ENCODE measurements at regions not wholly inside any gene's neighbourhood (a gene's known extent, or its start where the extent isn't known, plus 50 kb on each side); places are given as distances from the start of the nearest gene placed in this dataset.
"Not testable (repeated sequence)": the region's sequence is repeated elsewhere in the genome, so short reads cannot be mapped to it uniquely, and the experiment has no call there.

DNA sequence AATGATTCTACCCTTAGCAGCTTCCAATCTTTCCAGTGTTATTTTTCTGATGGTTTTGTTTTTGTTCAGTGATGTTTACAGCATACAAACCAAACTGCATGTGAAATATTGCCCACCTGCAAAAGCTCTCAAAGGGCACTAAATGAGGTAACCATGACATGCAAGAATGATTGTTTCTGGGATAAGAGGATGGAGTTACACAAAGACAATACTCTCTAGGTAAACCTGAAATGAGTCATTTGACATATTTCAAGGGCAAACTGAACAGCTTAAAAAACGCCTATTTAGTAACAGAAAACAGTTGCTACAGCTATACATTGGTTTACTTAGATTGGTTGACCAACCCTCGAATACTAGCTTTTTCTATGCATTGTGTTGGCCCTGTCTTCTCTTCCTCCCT, 481.7 kb downstream of the ZPLD1 start:
- DNase-seq: no peak

GRCh38 chr3:102926618-102927017, 491.8 kb downstream of the ZPLD1 start:
- no peak for DNase-seq

DNA sequence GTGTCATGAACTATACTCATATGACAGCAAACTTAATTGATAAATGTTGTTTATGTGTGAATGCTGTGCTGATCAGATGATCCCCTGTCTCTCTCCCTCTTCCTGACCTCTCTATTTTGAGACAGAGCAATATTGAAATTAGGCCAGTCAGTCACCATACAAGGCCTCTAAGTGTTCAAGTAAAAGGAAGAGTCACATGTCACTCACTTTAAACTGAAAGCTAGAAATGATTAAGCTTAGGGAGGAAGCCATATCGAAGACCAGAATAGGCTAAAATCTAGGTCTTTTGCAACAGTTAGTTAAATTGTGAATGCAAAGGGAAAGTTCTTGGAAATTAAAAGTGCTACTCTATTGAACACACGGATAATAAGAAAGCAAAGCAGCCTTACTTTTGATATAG, 498.6 kb downstream of the ZPLD1 start:
- DNase-seq: no peak

- no peak for DNase-seq
Observed at GRCh38 chr3:102936511-102937045, 501.8 kb downstream of the ZPLD1 start.

DNA sequence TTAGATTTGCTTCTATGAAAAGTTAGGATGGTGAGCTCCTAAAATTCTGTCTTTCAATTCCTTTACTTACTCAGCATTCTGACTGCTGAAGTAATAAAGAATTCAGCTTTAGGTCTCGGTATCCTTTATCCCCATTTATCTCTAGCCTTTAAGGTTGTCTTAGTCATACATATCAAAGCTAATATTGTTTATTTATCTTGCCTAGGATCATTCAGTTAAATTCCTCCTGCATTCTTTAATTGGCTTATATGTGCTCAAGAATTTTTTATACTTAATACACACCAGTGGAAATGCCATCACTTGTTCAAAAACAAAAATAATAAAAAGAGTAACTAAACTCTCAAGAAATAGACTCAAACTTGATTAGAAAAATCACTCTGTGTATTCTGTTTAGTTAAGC, 507.0 kb downstream of the ZPLD1 start:
- no peak for DNase-seq

DNA sequence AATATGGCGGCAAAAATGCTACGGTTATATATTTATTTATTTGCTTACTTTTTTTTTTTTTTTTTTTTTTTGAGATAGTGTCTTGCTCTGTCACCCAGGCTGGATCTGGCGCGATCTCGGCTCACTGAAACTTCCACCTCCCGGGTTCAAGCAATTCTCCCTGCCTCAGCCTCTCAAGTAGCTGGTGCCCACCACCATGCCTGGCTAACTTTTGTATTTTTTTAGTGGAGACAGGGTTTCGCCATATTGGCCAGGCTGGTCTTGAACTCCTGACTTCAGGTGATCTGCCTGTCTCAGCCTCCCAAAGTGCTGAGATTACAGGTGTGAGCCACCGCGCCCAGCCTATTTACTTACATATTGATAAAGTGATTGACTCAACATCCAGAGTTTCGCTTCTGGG, 511.6 kb downstream of the ZPLD1 start:
- DNase-seq: not testable (repeated sequence)

DNA sequence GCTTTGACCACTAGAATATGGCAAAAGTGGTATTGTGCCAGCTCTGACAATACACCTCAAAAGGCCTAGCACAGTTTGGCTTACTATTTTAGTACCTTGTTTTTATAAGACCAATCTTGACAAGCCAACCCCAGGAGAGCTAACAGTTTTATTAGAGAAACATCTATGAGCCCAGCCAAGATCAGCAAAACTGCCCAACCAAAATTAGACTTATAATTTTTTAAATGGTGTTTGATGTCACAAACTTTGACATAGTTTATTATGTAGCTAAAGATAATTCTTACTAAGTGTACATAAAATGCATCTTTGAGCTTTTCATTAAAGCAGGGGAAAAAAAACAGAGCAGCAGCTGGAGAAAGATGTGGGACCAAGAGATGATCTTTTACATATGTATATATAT, 537.5 kb downstream of the ZPLD1 start:
- no peak for DNase-seq

DNA sequence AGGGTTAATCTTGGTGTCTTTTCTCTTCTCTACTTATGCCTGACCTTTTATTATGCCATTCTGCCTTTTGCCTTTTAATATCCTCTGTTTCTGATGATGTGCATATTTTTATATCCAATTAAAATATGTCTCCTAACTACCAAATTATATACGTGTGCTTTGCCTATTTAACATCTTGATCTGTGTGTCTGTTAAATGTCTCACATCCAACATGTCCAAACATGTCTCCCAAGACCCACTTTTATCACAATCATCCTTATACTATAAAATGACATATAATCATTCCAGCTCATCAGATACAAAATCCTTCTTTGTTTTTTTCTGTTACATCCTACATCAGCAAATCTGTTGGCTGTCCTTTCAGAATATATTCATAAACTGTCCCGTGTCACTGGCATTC, 539.5 kb downstream of the ZPLD1 start:
- DNase-seq: no peak

DNA sequence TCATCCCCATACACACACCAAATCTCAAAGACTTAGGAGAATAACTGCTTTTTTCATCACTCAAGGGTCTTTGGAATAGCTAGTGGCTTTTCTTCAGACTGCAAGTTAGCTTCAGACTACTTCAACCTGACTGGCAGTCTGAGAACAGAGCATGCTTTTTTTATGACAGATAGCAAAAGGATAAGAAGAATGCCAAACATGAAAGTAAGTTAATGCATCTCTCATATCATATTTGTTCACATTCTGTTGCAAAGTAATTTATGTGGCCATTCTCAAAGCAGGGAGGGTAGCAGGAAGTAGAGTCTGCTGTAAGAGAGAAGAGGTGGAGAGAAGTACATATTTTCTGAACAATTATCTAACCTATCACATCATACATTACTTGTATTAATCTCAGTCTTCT, 544.4 kb downstream of the ZPLD1 start:
- no peak for DNase-seq

DNA sequence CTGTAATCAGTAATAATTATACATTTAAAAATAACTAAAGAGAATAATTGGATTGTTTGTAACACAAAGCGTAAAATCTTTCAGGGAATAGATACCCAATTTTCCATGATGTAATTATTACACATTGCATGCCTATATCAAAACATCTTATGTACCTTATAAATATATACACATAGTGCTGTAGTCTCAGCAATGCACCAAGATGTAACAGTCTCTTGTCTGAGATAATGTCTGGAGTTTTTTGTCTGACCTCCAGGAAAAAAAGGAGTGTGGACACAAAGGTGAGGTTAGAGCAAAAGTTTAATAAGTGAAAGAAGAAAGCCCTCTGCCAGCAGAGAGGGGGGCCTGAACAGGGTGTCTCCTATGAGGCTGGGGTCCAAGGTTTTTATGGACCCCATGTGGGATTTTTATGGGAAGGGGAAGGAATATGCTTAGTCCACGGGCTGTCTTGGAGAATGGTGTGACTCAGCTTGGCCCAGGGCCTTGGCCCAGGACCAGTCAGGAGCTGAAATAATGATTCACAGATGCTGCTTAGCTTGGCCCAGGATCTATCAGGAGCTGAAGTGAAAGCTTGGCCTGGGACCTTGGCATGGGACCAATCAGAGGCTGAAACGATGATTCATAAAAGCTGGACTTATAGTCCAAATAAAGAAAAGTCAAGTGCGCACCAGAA, 545.0 kb downstream of the ZPLD1 start:
- DNase-seq: peak; percentile 91

DNA sequence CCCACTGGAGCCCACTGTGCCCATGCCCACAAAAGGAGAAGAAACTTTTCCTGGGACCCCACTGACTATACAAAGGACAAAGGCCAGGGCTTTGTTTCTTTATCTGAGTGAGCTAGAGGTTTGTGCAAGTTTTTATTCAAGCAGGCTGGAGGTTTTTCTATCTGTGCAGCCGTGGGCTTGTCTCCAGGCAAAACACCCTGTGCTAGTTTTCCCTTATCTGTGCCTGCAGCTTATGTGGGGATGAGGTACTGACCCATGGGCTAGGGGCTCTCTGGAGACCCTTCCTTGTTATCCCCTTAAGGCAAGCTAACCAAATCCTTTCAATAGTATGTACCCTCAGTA, 545.5 kb downstream of the ZPLD1 start:
- DNase-seq: peak; percentile 45

DNA sequence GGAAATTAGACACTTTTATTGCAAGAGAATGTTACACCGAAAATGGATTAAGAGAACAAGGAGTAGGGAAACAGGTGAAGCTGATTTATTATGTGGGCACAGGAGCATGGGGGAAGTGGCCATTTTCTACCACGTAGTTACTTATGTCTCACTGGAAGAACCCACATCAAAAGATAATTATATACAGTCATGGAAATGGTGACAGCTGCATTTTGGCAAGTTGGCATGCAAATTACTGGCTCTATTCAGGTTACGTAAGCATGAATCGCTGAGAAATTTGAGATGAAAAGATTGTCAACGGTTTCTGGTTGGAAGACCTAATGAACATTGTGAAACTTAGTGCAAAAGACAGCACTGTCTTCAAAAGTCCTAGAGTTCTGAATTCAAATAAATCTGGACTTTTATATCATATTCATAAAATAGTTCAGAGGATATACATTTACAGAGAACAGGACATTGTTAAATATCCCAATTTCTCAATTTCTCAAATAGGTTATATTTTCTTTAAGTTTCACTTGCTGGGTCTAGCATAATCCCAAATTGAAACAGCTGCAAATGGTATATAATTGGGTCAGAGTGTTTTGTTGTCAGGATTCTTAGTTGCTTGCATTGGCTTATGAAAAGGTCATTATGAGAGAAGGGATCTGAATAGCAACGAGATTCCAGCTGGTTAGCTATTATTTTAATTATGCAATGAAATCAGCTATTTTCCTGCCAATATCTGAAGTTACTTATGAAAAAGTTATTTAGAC, 567.8 kb downstream of the ZPLD1 start:
- peak; percentile 51 for DNase-seq

DNA sequence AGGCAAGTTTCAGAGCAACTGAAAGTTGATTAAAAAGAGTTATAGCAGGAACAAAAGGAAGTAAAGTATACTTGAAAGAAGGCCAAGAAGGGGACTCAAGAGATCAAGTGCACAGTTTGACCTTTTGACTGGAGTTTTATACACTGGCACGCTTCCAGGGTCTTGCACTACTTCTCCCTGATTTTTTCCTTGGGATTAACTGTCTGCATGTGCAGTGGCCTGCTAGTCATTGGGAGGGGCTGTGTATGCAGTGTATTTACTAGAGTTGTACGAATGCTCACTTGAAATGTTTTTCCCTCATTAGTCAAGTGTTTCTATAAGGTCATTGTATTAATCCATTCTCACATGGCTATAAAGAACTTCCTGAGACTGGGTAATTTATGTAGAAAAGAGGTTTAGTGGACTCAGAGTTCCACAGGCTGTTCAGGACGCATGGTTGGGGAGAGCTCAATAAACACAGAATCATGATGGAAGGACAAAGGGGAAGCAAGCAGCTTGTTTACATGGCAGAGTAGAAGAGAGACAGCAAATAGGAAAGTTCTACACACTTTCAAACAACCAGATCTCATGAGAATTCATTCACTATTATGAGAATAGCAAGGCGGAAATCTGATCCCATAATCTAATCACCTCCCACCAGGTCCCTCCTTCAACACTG, 571.8 kb downstream of the ZPLD1 start:
- DNase-seq: no peak

DNA sequence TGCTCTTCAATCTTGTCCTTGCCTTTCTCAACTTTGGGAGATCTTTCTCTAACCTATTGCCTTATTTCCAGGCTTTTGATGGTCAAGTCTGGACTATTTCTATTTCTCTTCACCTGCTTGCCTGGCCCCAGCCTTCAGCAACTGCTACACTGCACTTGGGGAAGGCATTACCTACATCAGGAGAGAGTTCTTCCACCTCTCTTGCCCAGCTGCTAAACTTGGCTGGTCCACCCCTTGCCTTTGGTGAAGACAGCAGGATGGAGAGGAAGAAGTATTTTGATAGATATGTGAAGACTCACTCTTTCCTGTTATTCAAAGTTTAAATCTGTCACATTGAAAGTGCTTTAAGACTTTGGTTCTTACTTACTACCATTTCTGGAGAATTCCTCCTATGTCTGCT, 574.8 kb downstream of the ZPLD1 start:
- DNase-seq: no peak

GRCh38 chr3:103025880-103026279, 591.1 kb downstream of the ZPLD1 start:
- DNase-seq: no peak

DNA sequence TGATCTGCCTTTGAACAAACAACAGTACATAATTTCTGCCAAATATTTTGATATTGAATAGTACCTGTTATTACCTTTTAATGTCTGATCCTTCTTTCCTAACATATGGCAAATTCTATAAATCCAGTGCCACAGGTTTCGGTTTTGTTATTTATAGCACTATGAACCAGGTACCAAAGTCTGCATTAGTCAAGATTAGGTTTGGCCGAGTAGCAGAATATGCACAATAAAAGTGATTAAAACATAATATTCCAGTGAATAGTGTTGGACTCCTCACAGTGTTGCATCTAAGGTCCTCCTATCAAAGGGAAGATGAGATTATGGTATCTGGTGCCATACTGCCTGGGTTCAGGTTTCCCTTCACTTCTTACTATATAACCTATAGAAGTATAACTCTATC, 599.0 kb downstream of the ZPLD1 start:
- DNase-seq: no peak

- no peak for DNase-seq
Observed at GRCh38 chr3:103047640-103048039, 612.8 kb downstream of the ZPLD1 start.

DNA sequence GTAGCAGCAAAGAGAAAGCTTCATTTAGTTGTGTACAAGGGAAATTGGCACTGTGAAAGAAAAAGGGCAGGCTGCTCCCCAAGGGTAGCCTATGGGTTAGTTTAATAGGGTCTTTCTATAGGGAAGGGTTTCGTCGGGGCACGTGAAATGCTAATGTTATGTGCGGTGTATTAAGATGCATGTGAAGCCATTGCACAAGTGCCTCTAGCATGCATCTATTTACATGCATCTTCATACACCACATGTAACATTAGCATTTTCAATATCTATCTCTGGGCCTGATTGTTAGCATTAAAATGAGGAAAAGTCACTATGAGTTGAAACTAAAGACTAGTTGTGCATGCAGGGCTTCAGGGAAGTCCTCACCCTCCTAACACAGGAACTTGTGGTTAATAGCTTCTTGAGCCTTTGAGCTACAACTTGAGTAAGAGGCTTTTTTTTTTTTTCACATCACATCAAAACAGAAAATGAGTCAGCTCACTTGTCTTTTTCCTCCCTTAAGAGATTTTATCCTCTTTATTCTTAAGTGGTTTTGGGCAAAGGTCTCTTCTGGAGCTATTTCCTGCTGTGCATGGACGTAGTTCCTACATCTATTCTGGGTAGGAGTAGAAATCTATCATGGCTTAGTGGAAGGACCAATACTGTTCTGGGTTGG, 613.4 kb downstream of the ZPLD1 start:
- no peak for DNase-seq

DNA sequence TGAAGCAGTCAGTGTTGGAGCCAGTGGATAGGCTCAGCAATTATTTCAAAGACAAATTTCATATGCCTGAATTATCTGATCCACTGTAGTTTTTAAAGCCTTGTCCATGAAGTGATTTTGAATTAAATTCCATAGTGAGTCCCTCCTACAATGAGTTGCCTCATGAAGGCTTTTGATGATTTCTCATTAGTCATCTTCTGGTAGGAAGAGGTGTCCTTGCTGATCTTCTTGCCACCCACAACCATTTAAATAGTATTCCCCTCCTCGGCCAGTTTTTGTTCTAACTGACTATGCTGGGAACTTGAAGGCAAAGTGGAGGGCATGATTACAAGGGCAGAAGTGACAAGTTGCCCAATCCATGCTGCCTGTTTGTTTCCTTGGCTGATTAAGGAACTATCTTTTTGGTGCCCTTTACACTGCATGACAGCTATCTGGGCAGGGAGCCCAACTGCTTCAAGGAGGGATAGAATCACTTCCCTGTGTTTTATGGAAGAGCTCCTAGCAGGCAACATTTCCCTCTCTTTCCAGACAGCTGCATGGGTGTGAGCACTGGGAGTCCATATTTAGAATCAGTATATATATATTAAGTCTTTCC, 617.5 kb downstream of the ZPLD1 start:
- DNase-seq: peak; percentile 16

DNA sequence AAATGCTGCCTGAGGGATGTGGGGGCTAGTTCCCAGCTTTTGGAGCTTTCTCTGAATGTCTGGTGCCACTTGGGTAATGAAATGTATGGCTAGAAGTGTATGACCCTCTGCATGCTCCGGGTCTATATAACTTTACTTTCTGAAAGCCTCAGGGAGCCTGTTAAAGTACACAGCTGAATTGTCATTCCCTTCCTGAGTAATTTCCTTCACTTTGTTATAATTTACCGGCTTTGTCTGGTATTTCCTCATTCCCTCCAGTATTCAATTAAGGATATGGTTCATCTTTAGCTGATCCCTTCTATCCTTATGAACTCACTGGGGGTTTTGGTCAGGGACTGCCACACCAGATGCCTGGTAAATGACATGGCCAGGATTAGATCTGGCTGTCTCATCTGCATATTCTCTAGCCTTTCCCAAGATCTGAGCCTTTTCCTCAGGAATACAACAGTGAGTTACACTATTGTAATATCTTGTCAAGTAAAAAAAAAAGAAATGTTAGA, 620.3 kb downstream of the ZPLD1 start:
- no peak for DNase-seq

- DNase-seq: no peak
Observed at GRCh38 chr3:103056542-103056941, 621.7 kb downstream of the ZPLD1 start.

GRCh38 chr3:103057003-103057402, 622.2 kb downstream of the ZPLD1 start:
- no peak for DNase-seq

Measured in skin of body (tissue), 1 donor.